ENCODE measurements at regions not wholly inside any gene's neighbourhood (a gene's known extent, or its start where the extent isn't known, plus 50 kb on each side); places are given as distances from the start of the nearest gene placed in this dataset.

DNA sequence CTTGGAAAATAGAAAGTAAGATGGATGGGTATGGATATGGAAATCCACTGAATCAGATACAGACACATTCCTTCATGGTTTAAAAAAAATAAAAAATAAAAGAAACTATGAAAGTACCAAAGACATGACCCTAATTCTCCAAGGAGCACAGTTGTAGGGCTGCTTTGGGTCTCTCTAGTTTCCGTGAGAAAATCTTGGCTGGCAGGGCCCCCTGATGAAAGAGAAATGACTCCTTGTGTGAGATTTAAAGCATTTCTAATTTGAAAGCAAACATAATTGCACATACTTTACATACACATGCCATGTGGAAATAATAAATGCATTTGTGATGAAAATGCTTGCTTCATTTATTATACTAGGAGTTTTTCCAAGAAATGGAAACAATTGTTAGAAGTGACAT lies 593.9 kb upstream of the BTBD3 start:
- TF ChIP-seq TEAD4 (IDR thresholded peaks at IDR 0.05; ENCODE audit: borderline replicate concordance, insufficient read depth) (no peak), POLR2AphosphoS5 (IDR thresholded peaks at IDR 0.05; ENCODE audit: low read depth, low read length) (no peak), FOXM1 (IDR thresholded peaks at IDR 0.05; ENCODE audit: low read depth) (no peak), RAD21 (IDR thresholded peaks at IDR 0.05; ENCODE audit: low read length) (no peak), JUND (IDR thresholded peaks at IDR 0.05) (no peak), FOXJ3 (CRISPR knock-in tag; IDR thresholded peaks at IDR 0.05) (no peak), TCF12 (IDR thresholded peaks at IDR 0.05) (no peak), RFX5 (IDR thresholded peaks at IDR 0.05; ENCODE audit: low read length) (no peak), EP300 (IDR thresholded peaks at IDR 0.05; ENCODE audit: borderline replicate concordance in 1 of 2, low read depth in 1 of 2, low read length in 1 of 2) (no peak), EZH2phosphoT487 (IDR thresholded peaks at IDR 0.05; ENCODE audit: borderline replicate concordance, low read depth) (no peak), ELF1 (IDR thresholded peaks at IDR 0.05) (no peak)
- TF ChIP-seq, protein P1, sequence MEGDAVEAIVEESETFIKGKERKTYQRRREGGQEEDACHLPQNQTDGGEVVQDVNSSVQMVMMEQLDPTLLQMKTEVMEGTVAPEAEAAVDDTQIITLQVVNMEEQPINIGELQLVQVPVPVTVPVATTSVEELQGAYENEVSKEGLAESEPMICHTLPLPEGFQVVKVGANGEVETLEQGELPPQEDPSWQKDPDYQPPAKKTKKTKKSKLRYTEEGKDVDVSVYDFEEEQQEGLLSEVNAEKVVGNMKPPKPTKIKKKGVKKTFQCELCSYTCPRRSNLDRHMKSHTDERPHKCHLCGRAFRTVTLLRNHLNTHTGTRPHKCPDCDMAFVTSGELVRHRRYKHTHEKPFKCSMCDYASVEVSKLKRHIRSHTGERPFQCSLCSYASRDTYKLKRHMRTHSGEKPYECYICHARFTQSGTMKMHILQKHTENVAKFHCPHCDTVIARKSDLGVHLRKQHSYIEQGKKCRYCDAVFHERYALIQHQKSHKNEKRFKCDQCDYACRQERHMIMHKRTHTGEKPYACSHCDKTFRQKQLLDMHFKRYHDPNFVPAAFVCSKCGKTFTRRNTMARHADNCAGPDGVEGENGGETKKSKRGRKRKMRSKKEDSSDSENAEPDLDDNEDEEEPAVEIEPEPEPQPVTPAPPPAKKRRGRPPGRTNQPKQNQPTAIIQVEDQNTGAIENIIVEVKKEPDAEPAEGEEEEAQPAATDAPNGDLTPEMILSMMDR (IDR thresholded peaks at IDR 0.05): no peak
- TF ChIP-seq, protein P2, sequence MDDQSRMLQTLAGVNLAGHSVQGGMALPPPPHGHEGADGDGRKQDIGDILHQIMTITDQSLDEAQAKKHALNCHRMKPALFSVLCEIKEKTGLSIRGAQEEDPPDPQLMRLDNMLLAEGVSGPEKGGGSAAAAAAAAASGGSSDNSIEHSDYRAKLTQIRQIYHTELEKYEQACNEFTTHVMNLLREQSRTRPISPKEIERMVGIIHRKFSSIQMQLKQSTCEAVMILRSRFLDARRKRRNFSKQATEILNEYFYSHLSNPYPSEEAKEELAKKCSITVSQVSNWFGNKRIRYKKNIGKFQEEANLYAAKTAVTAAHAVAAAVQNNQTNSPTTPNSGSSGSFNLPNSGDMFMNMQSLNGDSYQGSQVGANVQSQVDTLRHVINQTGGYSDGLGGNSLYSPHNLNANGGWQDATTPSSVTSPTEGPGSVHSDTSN (IDR thresholded peaks at IDR 0.05): no peak
- TF ChIP-seq, protein P3, sequence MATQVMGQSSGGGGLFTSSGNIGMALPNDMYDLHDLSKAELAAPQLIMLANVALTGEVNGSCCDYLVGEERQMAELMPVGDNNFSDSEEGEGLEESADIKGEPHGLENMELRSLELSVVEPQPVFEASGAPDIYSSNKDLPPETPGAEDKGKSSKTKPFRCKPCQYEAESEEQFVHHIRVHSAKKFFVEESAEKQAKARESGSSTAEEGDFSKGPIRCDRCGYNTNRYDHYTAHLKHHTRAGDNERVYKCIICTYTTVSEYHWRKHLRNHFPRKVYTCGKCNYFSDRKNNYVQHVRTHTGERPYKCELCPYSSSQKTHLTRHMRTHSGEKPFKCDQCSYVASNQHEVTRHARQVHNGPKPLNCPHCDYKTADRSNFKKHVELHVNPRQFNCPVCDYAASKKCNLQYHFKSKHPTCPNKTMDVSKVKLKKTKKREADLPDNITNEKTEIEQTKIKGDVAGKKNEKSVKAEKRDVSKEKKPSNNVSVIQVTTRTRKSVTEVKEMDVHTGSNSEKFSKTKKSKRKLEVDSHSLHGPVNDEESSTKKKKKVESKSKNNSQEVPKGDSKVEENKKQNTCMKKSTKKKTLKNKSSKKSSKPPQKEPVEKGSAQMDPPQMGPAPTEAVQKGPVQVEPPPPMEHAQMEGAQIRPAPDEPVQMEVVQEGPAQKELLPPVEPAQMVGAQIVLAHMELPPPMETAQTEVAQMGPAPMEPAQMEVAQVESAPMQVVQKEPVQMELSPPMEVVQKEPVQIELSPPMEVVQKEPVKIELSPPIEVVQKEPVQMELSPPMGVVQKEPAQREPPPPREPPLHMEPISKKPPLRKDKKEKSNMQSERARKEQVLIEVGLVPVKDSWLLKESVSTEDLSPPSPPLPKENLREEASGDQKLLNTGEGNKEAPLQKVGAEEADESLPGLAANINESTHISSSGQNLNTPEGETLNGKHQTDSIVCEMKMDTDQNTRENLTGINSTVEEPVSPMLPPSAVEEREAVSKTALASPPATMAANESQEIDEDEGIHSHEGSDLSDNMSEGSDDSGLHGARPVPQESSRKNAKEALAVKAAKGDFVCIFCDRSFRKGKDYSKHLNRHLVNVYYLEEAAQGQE (IDR thresholded peaks at IDR 0.05; ENCODE audit: low read depth, low read length): no peak
